HCT116 (cell line): ENCODE measurements at regions not wholly inside any gene's neighbourhood (a gene's known extent, or its start where the extent isn't known, plus 50 kb on each side); places are given as distances from the start of the nearest gene placed in this dataset.

Experiments
- CTCF ChIP-seq, 3 experiments: fragments of 200-600 bp in 1 of 3; sonication (generic) in 1 of 3; IDR thresholded peaks in 2 of 3; conservative IDR thresholded peaks in 1 of 3; 2 replicates each; pipeline ENCODE4 v1.5.1; 2012 to 2017; ENCODE audit warnings: low read depth in 2 of 3, low read length in 2 of 3, antibody characterized with exemption in 1 of 3, borderline replicate concordance in 1 of 3, control low read depth in 1 of 3, mild to moderate bottlenecking in 1 of 3, mixed read lengths in 1 of 3, mixed run types in 1 of 3, moderate library complexity in 1 of 3; ENCODE audit not compliant: insufficient read depth in 1 of 3
- ELF1 ChIP-seq: IDR thresholded peaks from 2 replicates; pipeline ENCODE4 v1.6.1; 2012; ENCODE audit warnings: low read depth, borderline replicate concordance
- EZH2 ChIP-seq: fragments of 200-600 bp; sonication (generic); IDR thresholded peaks from 2 replicates; pipeline ENCODE4 v1.6.1; 2017; ENCODE audit warnings: antibody characterized with exemption, mixed run types
- EZH2phosphoT487 ChIP-seq: fragments of 200-600 bp; IDR thresholded peaks from 2 replicates; pipeline ENCODE4 v1.6.1; 2018; ENCODE audit warnings: antibody characterized with exemption, borderline replicate concordance
- FOSL1 ChIP-seq: IDR thresholded peaks from 2 replicates; pipeline ENCODE4 v1.6.1; 2012; ENCODE audit warnings: low read depth
- POLR2A ChIP-seq: IDR thresholded peaks from 2 replicates; pipeline ENCODE4 v1.7.0; 2011; ENCODE audit warnings: borderline replicate concordance; ENCODE audit not compliant: insufficient read depth, insufficient read length; ENCODE audit errors: extremely low read depth
- POLR2AphosphoS5 ChIP-seq: IDR thresholded peaks from 2 replicates; pipeline ENCODE4 v1.6.1; 2011; ENCODE audit warnings: mild to moderate bottlenecking, low read depth, low read length, moderate library complexity
- SIN3A ChIP-seq: IDR thresholded peaks from 2 replicates; pipeline ENCODE4 v1.6.1; 2012; ENCODE audit warnings: low read depth
- SP1 ChIP-seq: IDR thresholded peaks from 2 replicates; pipeline ENCODE4 v1.6.1; 2012; ENCODE audit warnings: low read depth
- SRF ChIP-seq: IDR thresholded peaks from 2 replicates; pipeline ENCODE4 v1.6.1; 2012; ENCODE audit warnings: low read depth

GRCh38 chr9:13677801-13678200 is 398.3 kb upstream of the MPDZ start:
- no peak for TF ChIP-seq POLR2A
- no peak for TF ChIP-seq CTCF (IDR thresholded peaks at IDR 0.05 in 2 of 3, conservative IDR thresholded peaks at IDR 0.05 in 1 of 3; ENCODE audit: borderline replicate concordance in 1 of 3, insufficient read depth in 1 of 3, low read depth in 2 of 3, low read length in 2 of 3)
- TF ChIP-seq EZH2phosphoT487: no peak
- TF ChIP-seq SIN3A: no peak
- no peak for TF ChIP-seq ELF1
- TF ChIP-seq SRF: no peak
- TF ChIP-seq SP1: no peak
- TF ChIP-seq FOSL1: no peak
- no peak for TF ChIP-seq POLR2AphosphoS5
- TF ChIP-seq EZH2: no peak
